Activated CD8-positive, alpha-beta T cell treated with anti-CD3 and anti-CD28 coated beads for 36 hours (primary cell): ENCODE measurements at regions not wholly inside any gene's neighbourhood (a gene's known extent, or its start where the extent isn't known, plus 50 kb on each side); places are given as distances from the start of the nearest gene placed in this dataset.

ENCODE experiments used
- ATAC-seq: fragments of 200-7000 bp; cut with Tn5 transposase; one replicate; pipeline ENCODE4 v1.10.0; 2021; ENCODE audit warnings: mild to moderate bottlenecking, moderate library complexity
- CTCF ChIA-PET: fragments of 350-600 bp; sonication (Branson Sonifier 250); formaldehyde crosslinking; loops from one replicate; lab custom pipeline; 2021; ENCODE audit warnings: antibody characterized with exemption; lab: Charles Lee
- POLR2A ChIA-PET: fragments of 350-600 bp; sonication (Branson Sonifier 250); formaldehyde crosslinking; loops from one replicate; lab custom pipeline; 2021; ENCODE audit warnings: antibody characterized with exemption; lab: Charles Lee
- DNase-seq: peaks from one replicate; pipeline ENCODE4 v3.0.0-alpha.2; 2020
- H3K27ac Mint-ChIP-seq: one replicate; pipeline ENCODE4 v1.8.0; 2021; ENCODE audit warnings: mild to moderate bottlenecking, mixed read lengths
- H3K27me3 Mint-ChIP-seq: one replicate; pipeline ENCODE4 v1.8.0; 2021; ENCODE audit warnings: mixed read lengths
- H3K36me3 Mint-ChIP-seq: one replicate; pipeline ENCODE4 v1.8.0; 2021; ENCODE audit warnings: low read depth, mixed read lengths
- H3K4me1 Mint-ChIP-seq: one replicate; pipeline ENCODE4 v1.8.0; 2021; ENCODE audit warnings: low read depth, mixed read lengths
- H3K4me3 Mint-ChIP-seq: one replicate; pipeline ENCODE4 v1.8.0; 2021; ENCODE audit warnings: mild to moderate bottlenecking, moderate library complexity, mixed read lengths
- H3K9me3 Mint-ChIP-seq: one replicate; pipeline ENCODE4 v1.8.0; 2021; ENCODE audit warnings: mixed read lengths
- intact Hi-C: fragments of 100-400 bp; cut with micrococcal nuclease; formaldehyde crosslinking; loops from one replicate; pipeline ENCODE4 v1.10.0; 2022
- TF ChIP-seq, protein P1 (sequence below): fragments of 200-600 bp; IDR thresholded peaks from one replicate; pipeline ENCODE4 v1.8.0; 2022; ENCODE audit warnings: antibody characterized with exemption, mild to moderate bottlenecking

DNA sequence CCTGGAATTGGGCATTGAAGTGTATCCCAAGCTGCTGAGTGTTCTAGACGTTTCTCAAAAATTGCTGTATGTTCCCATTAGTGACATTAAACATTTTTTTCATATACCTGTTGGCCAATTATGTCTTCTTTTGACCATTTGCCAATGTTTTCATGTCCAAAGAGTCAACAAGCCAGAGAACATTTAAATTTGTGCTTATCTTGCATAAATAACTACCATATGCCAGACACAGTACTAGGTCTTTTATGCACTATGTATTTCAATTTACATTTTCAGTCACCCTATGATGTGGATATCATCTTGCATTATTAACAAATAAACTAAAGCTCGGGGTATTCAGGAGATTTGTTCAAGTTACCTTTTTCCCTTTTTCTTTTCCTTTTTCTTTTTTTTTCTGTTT is 632.9 kb upstream of the C16orf82 start:
- ChIA-PET POLR2A (no interaction called here), CTCF (no interaction called here)
- H3K9me3 Mint-ChIP-seq = peaks cover 1% of the 10 kb centered on the region
- H3K27me3 Mint-ChIP-seq = peaks cover 12% of the 10 kb centered on the region
- H3K36me3 Mint-ChIP-seq = no peaks in the 10 kb centered on the region
- intact Hi-C loops = no loop called here
- DNase-seq (no peak), ATAC-seq (no peak)
- H3K4me3 Mint-ChIP-seq = no peak overlapping the region
- no peak overlapping the region for H3K27ac Mint-ChIP-seq
- TF ChIP-seq, protein P1, sequence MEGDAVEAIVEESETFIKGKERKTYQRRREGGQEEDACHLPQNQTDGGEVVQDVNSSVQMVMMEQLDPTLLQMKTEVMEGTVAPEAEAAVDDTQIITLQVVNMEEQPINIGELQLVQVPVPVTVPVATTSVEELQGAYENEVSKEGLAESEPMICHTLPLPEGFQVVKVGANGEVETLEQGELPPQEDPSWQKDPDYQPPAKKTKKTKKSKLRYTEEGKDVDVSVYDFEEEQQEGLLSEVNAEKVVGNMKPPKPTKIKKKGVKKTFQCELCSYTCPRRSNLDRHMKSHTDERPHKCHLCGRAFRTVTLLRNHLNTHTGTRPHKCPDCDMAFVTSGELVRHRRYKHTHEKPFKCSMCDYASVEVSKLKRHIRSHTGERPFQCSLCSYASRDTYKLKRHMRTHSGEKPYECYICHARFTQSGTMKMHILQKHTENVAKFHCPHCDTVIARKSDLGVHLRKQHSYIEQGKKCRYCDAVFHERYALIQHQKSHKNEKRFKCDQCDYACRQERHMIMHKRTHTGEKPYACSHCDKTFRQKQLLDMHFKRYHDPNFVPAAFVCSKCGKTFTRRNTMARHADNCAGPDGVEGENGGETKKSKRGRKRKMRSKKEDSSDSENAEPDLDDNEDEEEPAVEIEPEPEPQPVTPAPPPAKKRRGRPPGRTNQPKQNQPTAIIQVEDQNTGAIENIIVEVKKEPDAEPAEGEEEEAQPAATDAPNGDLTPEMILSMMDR = no peak
- H3K4me1 Mint-ChIP-seq = no peaks in the 10 kb centered on the region

DNA sequence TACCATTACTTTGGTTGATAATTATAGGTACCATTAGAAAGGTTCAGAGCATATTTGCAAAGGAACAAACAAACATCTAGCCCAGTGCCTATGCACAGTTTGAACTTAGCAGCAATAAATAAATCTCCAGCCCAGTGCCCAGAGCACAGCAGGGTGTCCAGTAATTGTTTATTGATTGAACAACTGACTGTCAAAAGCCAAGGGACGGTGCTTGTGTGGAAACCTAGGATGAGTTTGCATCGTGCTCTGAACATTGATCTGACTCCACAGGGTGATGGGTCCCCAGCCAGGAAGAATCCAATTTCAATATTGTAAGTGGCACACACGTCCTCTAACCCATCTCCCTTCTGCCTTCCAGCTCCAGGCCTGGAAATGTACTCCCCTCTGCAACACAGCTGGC is 625.5 kb upstream of the C16orf82 start:
- Mint-ChIP-seq H3K4me1 (no peaks in the 10 kb centered on the region), H3K27ac (no peak overlapping the region), H3K36me3 (no peaks in the 10 kb centered on the region), H3K9me3 (peaks cover 1% of the 10 kb centered on the region), H3K4me3 (no peak overlapping the region), H3K27me3 (peaks cover 9% of the 10 kb centered on the region)
- ATAC-seq (no peak), DNase-seq (no peak)
- POLR2A ChIA-PET = no interaction called here
- intact Hi-C loops = no loop called here
- CTCF ChIA-PET = no interaction called here
- TF ChIP-seq, protein P1 = no peak

GRCh38 chr16:26442321-26442720 is 624.4 kb upstream of the C16orf82 start:
- DNase-seq (no peak), ATAC-seq (no peak)
- ChIA-PET POLR2A (no interaction called here), CTCF (interaction anchor here (2.3 kb wide), 1 partner anchor 11 kb away, joined by 8 read pairs; no protein-coding TSS in a partner anchor)
- Mint-ChIP-seq H3K9me3 (peaks cover 1% of the 10 kb centered on the region), H3K4me3 (no peak overlapping the region), H3K36me3 (no peaks in the 10 kb centered on the region), H3K4me1 (no peaks in the 10 kb centered on the region), H3K27me3 (peaks cover 9% of the 10 kb centered on the region), H3K27ac (no peak overlapping the region)
- TF ChIP-seq, protein P1 = no peak
- intact Hi-C loops = no loop called here

DNA sequence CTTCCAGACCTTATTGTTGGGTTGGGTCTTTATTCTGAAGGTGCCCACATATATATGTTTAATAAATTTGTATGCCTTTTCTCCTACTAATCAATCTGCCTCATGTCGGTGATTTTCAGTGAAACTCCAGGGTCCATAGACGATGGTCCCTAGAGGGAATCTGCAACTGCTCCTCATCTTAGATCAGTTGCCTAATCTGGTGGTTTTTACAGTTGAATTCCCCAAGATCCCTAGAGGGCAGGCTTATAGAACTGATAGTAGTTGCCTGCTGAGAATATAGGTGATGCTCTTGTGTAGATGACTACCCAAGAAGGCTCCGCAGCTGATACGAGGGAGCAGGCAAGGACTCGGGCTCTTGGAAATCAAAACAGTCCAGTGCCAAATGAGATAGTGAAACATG is 619.2 kb upstream of the C16orf82 start:
- ChIA-PET CTCF (interaction anchor here (0.6 to 1.5 kb wide), 2 partner anchors 198 to 551 kb away, joined by 3 to 6 read pairs; no protein-coding TSS in a partner anchor), POLR2A (no interaction called here)
- ATAC-seq (no peak), DNase-seq (no peak)
- peaks cover 2% of the 10 kb centered on the region for H3K27me3 Mint-ChIP-seq
- TF ChIP-seq, protein P1 = no peak
- H3K4me3 Mint-ChIP-seq = no peak overlapping the region
- intact Hi-C loops = no loop called here
- H3K27ac Mint-ChIP-seq = no peak overlapping the region
- H3K36me3 Mint-ChIP-seq = no peaks in the 10 kb centered on the region
- H3K4me1 Mint-ChIP-seq = no peaks in the 10 kb centered on the region
- H3K9me3 Mint-ChIP-seq = no peaks in the 10 kb centered on the region

DNA sequence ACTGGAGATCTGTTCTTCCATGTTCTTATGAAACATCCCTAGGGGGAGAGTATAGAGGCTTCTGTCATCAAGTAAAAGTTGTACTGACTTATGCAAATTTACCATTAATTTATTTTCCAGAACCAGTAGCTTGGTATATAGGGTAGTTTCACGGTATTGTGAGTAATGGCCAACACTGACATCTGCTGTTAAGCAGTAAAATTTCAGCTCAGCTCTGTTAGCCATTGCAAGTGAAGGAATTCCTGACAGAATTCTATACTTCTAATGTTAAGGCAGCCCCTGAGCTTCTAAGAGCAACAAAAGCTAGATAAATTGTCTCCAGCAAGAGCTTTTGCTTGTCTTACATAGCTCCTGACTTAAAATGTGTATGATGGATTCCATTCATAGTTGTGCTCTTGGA is 613.5 kb upstream of the C16orf82 start:
- H3K4me1 Mint-ChIP-seq = no peaks in the 10 kb centered on the region
- intact Hi-C loops = no loop called here
- ChIA-PET POLR2A (no interaction called here), CTCF (interaction anchor here (0.7 to 2.0 kb wide), 5 partner anchors 11 to 1177 kb away, joined by 3 to 8 read pairs (median 6); no protein-coding TSS in a partner anchor)
- H3K36me3 Mint-ChIP-seq = no peaks in the 10 kb centered on the region
- no peak overlapping the region for H3K27ac Mint-ChIP-seq
- no peak overlapping the region for H3K4me3 Mint-ChIP-seq
- H3K27me3 Mint-ChIP-seq = peaks cover 8% of the 10 kb centered on the region
- DNase-seq = no peak
- TF ChIP-seq, protein P1 = no peak
- ATAC-seq = no peak
- H3K9me3 Mint-ChIP-seq = no peaks in the 10 kb centered on the region
